Fibroblast of skin of scalp (primary cell): ENCODE measurements at regions not wholly inside any gene's neighbourhood (a gene's known extent, or its start where the extent isn't known, plus 50 kb on each side); places are given as distances from the start of the nearest gene placed in this dataset.
"Not testable (repeated sequence)": the region's sequence is repeated elsewhere in the genome, so short reads cannot be mapped to it uniquely, and the experiment has no call there.

ENCODE experiments used
- DNase-seq: peaks from one replicate; pipeline ENCODE4 v3.0.0-alpha.2; 2013

DNA sequence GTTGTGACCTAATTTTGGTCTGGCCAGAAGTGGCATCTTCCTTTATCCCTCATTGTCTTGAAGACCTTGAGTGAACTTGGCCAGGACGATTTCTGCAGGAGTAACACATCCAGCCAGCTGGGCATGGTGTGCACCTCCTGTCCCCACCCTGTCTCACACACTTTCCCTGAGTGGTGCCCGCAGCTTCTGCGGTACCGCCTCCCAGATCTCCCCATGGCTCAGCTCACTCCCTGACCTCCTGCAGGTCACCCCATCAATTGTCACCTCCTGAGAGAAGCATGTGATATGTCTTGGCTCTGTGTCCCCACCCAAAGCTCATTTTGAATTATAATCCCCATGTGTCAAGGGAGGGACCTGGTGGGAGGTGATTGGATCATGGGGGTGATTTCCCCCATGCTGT, 50.2 kb upstream of the TP53I11 start:
- no peak for DNase-seq

GRCh38 chr11:45001466-45002165, 50.9 kb upstream of the TP53I11 start:
- no peak for DNase-seq

- DNase-seq, result no peak
These were observed 54.4 kb upstream of the TP53I11 start for GRCh38 chr11:45005106-45005505.

DNA sequence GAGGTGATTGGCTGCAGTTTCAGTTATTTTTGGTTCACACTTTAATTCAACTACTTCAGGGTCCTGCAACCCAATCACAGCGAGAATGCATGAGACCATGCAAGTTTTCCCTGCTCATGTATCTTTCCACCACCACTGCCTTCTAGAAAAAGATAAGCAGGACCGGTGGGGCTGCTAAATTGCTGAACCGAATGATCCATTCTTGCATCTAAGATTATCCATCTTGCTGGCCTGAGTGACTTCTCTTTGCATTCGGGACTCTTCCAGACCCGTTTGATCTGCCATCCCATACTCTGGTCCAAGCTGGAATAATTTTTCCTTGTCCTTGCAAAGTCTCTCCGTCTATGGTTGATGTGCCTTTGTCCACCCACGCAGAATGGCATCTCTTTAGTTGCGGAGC, 56.3 kb upstream of the TP53I11 start:
- no peak for DNase-seq

DNA sequence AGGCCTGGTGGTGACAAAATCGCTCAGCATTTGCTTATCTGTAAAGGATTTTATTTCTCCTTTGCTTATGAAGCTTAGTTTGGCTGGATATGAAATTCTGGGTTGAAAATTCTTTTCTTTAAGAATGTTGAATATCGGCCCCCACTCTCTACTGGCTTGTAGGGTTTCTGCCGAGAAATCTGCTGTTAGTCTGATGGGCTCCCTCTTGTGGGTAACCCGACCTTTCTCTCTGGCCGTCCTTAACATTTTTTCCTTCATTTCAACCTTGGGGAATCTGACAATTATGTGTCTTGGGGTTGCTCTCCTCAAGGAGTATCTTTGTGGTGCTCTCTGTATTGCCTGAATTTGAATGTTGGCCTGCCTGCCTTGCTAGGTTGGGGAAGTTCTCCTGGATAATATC, 65.3 kb upstream of the TP53I11 start:
- DNase-seq, result not testable (repeated sequence)

DNA sequence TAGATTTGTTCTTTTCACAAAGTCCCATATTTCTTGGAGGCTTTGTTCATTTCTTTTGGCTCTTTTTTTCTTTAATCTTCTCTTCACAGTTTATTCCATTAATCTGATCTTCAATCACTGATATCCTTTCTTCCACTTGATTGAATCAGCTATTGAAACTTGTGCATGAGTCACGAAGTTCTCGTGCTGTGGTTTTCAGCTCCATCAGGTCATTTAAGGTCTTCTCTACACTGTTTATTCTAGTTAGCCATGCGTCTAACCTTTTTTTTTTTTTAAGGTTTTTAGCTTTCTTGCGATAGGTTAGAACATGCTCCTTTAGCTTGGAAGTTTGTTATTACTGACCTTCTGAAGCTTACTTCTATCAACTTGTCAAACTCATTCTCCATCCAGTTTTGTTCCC, 65.8 kb upstream of the TP53I11 start:
- DNase-seq, result not testable (repeated sequence)

GRCh38 chr11:45017329-45017728, 66.6 kb upstream of the TP53I11 start:
- DNase-seq, result no peak

DNA sequence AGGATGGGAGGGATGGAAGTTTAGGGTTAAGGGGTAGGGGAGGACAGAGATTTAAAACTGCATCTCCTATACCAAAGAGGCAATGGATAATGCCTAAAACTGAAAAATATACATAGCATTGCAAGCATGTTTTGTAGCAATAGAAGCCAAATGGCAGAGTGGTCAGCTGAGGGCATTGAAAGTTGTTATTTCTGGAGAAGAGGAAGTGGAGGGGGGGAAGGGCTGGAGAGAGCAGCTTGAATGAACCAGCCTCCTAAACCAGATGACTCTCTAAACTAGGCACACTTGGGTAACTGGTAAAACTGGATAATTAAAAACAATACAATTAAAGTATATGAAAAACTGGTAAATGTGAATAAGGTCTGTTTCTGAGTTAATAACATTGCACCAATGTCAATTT, 70.3 kb upstream of the TP53I11 start:
- no peak for DNase-seq

DNA sequence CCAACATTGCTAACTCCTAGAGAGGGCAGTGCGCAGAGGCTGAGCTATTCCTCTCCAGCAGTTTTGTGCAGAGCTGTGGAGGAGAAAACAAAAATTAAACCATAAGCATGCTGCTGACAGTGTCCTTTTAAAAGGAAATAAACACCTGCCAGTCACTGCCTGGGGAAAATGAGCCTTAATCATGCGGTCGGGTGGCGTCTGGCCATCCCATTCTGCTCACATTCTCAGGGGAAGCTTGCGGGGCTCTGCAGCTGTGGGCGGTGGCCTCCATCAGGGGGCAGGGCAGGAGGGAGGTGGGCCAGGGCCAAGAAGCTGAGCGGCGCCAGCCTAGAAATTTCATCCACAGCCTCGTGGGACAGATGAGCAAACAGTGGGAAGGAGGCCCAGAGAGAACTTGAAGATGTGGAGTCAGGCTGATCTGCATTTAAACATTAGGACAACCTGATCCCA, 71.0 kb upstream of the TP53I11 start:
- peak; percentile 40 for DNase-seq

DNA sequence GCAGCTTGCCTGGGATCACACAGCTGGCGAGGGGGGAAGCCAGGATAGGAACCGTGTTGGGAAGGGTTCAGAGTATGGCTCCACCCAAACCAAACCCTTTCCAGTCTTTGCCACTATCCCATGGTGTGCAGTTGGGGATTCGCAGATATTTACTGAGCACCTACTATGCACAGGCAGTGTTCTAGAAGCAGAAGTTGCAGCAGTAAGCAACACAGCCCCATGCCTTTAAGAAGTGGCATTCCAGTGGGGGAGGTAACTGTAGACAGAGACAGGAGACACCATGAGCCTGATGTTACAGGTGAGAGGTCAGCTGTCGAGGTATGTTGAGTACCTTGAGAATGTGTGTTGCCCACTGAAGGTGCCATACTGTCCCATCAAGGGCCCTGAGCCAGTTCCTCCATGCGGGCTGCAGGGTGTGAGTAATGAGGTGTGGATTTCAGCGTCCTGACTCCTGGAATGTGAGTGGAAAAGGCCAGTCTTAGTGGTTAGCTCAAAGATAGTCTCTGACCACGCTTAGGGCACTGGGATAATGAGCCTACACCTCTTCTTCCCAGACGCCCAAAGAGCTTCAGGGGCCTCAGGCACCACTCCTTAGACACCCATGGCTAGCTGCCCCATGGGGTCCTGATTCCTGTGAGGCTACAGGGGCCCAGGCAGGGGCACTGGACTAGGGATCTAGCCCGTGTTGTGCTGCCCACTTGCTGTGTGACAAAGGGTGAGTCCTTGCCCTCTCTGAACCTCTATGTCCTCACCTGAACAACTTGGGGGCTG, 71.8 kb upstream of the TP53I11 start:
- DNase-seq, result peak; percentile 11

- no peak for DNase-seq
These were observed 72.3 kb upstream of the TP53I11 start for GRCh38 chr11:45023065-45023365.

- DNase-seq, result no peak
These were observed 73.6 kb upstream of the TP53I11 start for GRCh38 chr11:45024316-45024715.

- no peak for DNase-seq
These were observed 74.3 kb upstream of the TP53I11 start for GRCh38 chr11:45024846-45025588.

GRCh38 chr11:45025716-45026492, 75.2 kb upstream of the TP53I11 start:
- no peak for DNase-seq

- DNase-seq, result no peak
These were observed 76.2 kb upstream of the TP53I11 start for GRCh38 chr11:45026835-45027234.

GRCh38 chr11:45027312-45027711, 76.6 kb upstream of the TP53I11 start:
- no peak for DNase-seq

- DNase-seq, result no peak
These were observed 78.4 kb upstream of the TP53I11 start for GRCh38 chr11:45028911-45029682.

DNA sequence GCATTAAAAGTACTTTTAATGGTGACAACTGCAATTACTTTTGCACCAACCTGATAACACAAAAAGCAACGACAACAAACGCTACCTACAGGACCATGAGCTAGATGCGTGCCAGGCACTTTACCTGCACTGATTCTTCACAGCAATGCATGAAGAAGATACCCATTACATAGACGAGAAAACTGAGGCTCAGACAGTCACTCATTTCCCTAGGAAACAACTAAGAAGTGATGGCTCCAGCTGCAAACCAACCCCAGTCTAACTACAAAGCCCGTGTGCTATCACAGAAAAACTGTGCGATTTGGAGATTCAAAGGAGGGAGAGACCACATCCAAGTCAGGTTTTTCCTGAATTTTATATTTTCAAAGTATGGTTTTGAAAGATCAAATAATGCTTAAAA, 80.1 kb upstream of the TP53I11 start:
- DNase-seq, result no peak

DNA sequence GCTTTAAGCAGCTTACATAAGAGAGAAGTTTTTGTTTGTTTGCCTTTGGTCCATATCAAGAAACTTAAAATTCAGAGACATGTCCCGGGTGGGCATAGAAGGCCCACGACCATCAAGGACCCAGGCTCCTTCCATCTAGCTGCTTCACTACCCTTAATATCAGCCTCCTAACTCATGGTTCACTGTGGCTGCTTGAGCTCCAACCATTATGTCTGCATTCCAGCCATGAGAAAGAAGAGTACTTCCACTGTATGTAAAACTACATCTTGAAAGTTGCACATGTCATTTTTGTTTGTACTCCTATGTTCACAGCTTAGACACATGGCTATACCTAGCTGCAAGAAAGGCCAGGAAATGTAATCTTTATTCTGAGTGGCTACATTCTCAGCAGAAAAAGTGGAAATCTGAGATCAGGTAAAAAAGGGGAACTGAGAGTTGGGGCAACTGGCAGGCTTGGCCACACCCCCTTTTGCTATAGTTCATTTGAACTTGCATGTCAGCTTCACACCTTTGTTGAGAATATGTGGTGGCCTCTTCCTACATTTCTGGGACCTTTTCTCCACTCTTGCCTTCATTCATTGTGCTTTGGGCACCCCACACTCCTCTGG, 81.3 kb upstream of the TP53I11 start:
- DNase-seq, result no peak

- DNase-seq, result no peak
These were observed 84.7 kb upstream of the TP53I11 start for GRCh38 chr11:45035413-45035812.

DNA sequence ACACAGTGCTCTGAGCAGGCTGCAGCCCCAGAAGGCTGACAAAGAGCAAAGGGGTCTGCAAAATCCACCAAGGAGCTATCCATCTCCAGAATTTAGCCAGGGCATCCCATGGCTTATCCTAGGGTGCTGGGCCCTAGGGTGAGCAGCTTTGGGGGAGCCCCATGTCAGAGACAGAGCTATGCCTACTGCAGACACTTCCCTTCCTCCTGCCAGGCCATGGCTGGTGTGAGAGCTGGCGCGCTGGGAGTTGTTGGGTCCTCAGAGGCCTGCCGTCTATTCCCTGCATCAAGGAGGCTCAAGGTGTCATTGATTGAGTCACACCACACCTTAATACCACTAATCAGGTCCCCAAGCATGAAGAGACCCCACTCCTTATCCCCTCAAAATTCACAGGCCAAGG, 85.3 kb upstream of the TP53I11 start:
- DNase-seq, result no peak

- no peak for DNase-seq
These were observed 86.0 kb upstream of the TP53I11 start for GRCh38 chr11:45036733-45037132.
